ENCODE measurements at regions not wholly inside any gene's neighbourhood (a gene's known extent, or its start where the extent isn't known, plus 50 kb on each side); places are given as distances from the start of the nearest gene placed in this dataset.

GRCh38 chr1:113259988-113260387 lies 130.3 kb upstream of the MAGI3 start:
- H3K4me3 ChIP-seq (ENCODE audit: low read depth, low read length, poor library complexity, severe bottlenecking) = no peak overlapping the region
- no peak overlapping the region for H2AFZ ChIP-seq (ENCODE audit: low read length)
- H3F3A ChIP-seq (ENCODE audit: insufficient read depth, low read length) = no peaks in the 10 kb centered on the region
- no peak overlapping the region for H3K4me2 ChIP-seq (ENCODE audit: low read length)
- H4K20me1 ChIP-seq (ENCODE audit: insufficient read depth, low read length) = no peaks in the 10 kb centered on the region
- H3K79me2 ChIP-seq (ENCODE audit: insufficient read depth, low read length) = no peaks in the 10 kb centered on the region
- no peak overlapping the region for H3K9ac ChIP-seq (ENCODE audit: low read length)
- H3K27me3 ChIP-seq (ENCODE audit: insufficient read depth, low read length) = no peaks in the 10 kb centered on the region
- no peak overlapping the region for H3K27ac ChIP-seq (ENCODE audit: low read depth, low read length, poor library complexity, severe bottlenecking)
- H3K4me1 ChIP-seq (ENCODE audit: insufficient read depth, low read length, severe bottlenecking) = no peaks in the 10 kb centered on the region
- no peaks in the 10 kb centered on the region for H3K9me3 ChIP-seq (ENCODE audit: low read length)
- no peaks in the 10 kb centered on the region for H3K9me2 ChIP-seq (ENCODE audit: low read depth, low read length)
- TF ChIP-seq CTCF (IDR thresholded peaks at IDR 0.05; ENCODE audit: low read length) (no peak), EZH2 (IDR thresholded peaks at IDR 0.05; ENCODE audit: borderline replicate concordance, low read length) (no peak)
- H3K36me3 ChIP-seq (ENCODE audit: insufficient read depth, low read length) = no peaks in the 10 kb centered on the region

GRCh38 chr1:113265196-113265595 lies 125.1 kb upstream of the MAGI3 start:
- Histone ChIP-seq H3K9me2 (ENCODE audit: low read depth, low read length) (no peaks in the 10 kb centered on the region), H3F3A (ENCODE audit: insufficient read depth, low read length) (no peaks in the 10 kb centered on the region), H3K36me3 (ENCODE audit: insufficient read depth, low read length) (no peaks in the 10 kb centered on the region), H3K4me1 (ENCODE audit: insufficient read depth, low read length, severe bottlenecking) (no peaks in the 10 kb centered on the region), H3K4me3 (ENCODE audit: low read depth, low read length, poor library complexity, severe bottlenecking) (no peak overlapping the region), H3K79me2 (ENCODE audit: insufficient read depth, low read length) (no peaks in the 10 kb centered on the region), H4K20me1 (ENCODE audit: insufficient read depth, low read length) (no peaks in the 10 kb centered on the region), H3K27ac (ENCODE audit: low read depth, low read length, poor library complexity, severe bottlenecking) (no peak overlapping the region), H2AFZ (ENCODE audit: low read length) (no peak overlapping the region), H3K27me3 (ENCODE audit: insufficient read depth, low read length) (no peaks in the 10 kb centered on the region), H3K4me2 (ENCODE audit: low read length) (no peak overlapping the region), H3K9me3 (ENCODE audit: low read length) (no peaks in the 10 kb centered on the region), H3K9ac (ENCODE audit: low read length) (no peak overlapping the region)
- TF ChIP-seq CTCF (IDR thresholded peaks at IDR 0.05; ENCODE audit: low read length) = no peak

GRCh38 chr1:113266788-113267187 lies 123.5 kb upstream of the MAGI3 start:
- no peaks in the 10 kb centered on the region for H3K4me1 ChIP-seq (ENCODE audit: insufficient read depth, low read length, severe bottlenecking)
- TF ChIP-seq EZH2 (IDR thresholded peaks at IDR 0.05; ENCODE audit: borderline replicate concordance, low read length) = no peak
- TF ChIP-seq CTCF (IDR thresholded peaks at IDR 0.05; ENCODE audit: low read length) = no peak
- no peak overlapping the region for H3K27ac ChIP-seq (ENCODE audit: low read depth, low read length, poor library complexity, severe bottlenecking)
- H3K9me2 ChIP-seq (ENCODE audit: low read depth, low read length) = no peaks in the 10 kb centered on the region
- H2AFZ ChIP-seq (ENCODE audit: low read length) = no peak overlapping the region
- H3K36me3 ChIP-seq (ENCODE audit: insufficient read depth, low read length) = no peaks in the 10 kb centered on the region
- no peaks in the 10 kb centered on the region for H3K27me3 ChIP-seq (ENCODE audit: insufficient read depth, low read length)
- H3F3A ChIP-seq (ENCODE audit: insufficient read depth, low read length) = no peaks in the 10 kb centered on the region
- H3K79me2 ChIP-seq (ENCODE audit: insufficient read depth, low read length) = no peaks in the 10 kb centered on the region
- no peak overlapping the region for H3K9ac ChIP-seq (ENCODE audit: low read length)
- no peaks in the 10 kb centered on the region for H3K9me3 ChIP-seq (ENCODE audit: low read length)
- H3K4me2 ChIP-seq (ENCODE audit: low read length) = no peak overlapping the region
- H4K20me1 ChIP-seq (ENCODE audit: insufficient read depth, low read length) = no peaks in the 10 kb centered on the region
- H3K4me3 ChIP-seq (ENCODE audit: low read depth, low read length, poor library complexity, severe bottlenecking) = no peak overlapping the region

All from OCI-LY1 (cell line).